ENCODE measurements at regions not wholly inside any gene's neighbourhood (a gene's known extent, or its start where the extent isn't known, plus 50 kb on each side); places are given as distances from the start of the nearest gene placed in this dataset.

- Histone ChIP-seq H3K9ac (replicated peaks; ENCODE audit: extremely low read depth, insufficient read depth, low read length) (no peak overlapping the region), H3K27me3 (ENCODE audit: control insufficient read depth in 2 of 2, insufficient read depth in 2 of 2, low read length in 2 of 2) (no peaks in the 10 kb centered on the region), H3K9me3 (replicated peaks; ENCODE audit: control insufficient read depth, insufficient read depth, low read length) (no peaks in the 10 kb centered on the region), H3K4me3 (replicated peaks in 1 of 3; ENCODE audit: insufficient read depth in 1 of 3, low read depth in 1 of 3, low read length in 3 of 3) (no peak overlapping the region), H4K20me1 (replicated peaks; ENCODE audit: control insufficient read depth, extremely low read depth, insufficient read depth, low read length) (no peaks in the 10 kb centered on the region), H3K9me1 (replicated peaks; ENCODE audit: control insufficient read depth, extremely low read depth, insufficient read depth, low read length) (no peaks in the 10 kb centered on the region), H3K4me1 (ENCODE audit: control insufficient read depth, extremely low read depth, insufficient read depth, low read length) (no peaks in the 10 kb centered on the region), H3K27ac (ENCODE audit: insufficient read depth, low read depth, low read length) (no peak overlapping the region), H2AFZ (ENCODE audit: low read depth, low read length) (no peak overlapping the region), H3K4me2 (ENCODE audit: insufficient read depth, low read length) (no peak overlapping the region), H3K36me3 (ENCODE audit: control insufficient read depth in 2 of 2, extremely low read depth in 1 of 2, insufficient read depth in 2 of 2, low read length in 2 of 2) (no peaks in the 10 kb centered on the region), H3K79me2 (ENCODE audit: control insufficient read depth, insufficient read depth, low read length) (no peaks in the 10 kb centered on the region)
- dilution Hi-C loops (cut with MboI; ENCODE audit: extremely low pct_ligation_motif_present, low sequenced_read_pairs), result no loop called here
- TF ChIP-seq POLR2AphosphoS5 (IDR thresholded peaks at IDR 0.05; ENCODE audit: insufficient read depth, low read depth, low read length) (no peak), GATA2 (IDR thresholded peaks at IDR 0.05; ENCODE audit: insufficient read depth, insufficient read length, low read depth, low read length) (no peak), MYC (IDR thresholded peaks at IDR 0.05; ENCODE audit: low read depth, low read length) (no peak), FOS (IDR thresholded peaks at IDR 0.05; ENCODE audit: borderline replicate concordance, insufficient read depth, low read length) (no peak), EZH2 (IDR thresholded peaks at IDR 0.05; ENCODE audit: borderline replicate concordance, low read depth, low read length, severe bottlenecking) (no peak), CTCF (IDR thresholded peaks at IDR 0.05; ENCODE audit: extremely low read depth in 1 of 2, insufficient read depth in 1 of 2, low read depth in 1 of 2, low read length in 2 of 2) (no peak), MAX (IDR thresholded peaks at IDR 0.05; ENCODE audit: insufficient read depth, insufficient read length) (no peak), JUN (IDR thresholded peaks at IDR 0.05; ENCODE audit: borderline replicate concordance, insufficient read depth, insufficient read length, low read depth) (no peak), POLR2A (IDR thresholded peaks at IDR 0.05; ENCODE audit: low read depth, low read length) (no peak)
- BruUV-seq (replicated peaks), result no TSS peak
- ChIA-PET POLR2A (no interaction called here), CTCF (interaction anchor here (0.8 kb wide), 1 partner anchor 13 kb away, joined by 3 read pairs; no protein-coding TSS in a partner anchor)
- FAIRE-seq (no peak), DNase-seq (ENCODE audit: low read depth, low spot score) (no peak)
- intact Hi-C loops (cut with micrococcal nuclease), result no loop called here
Observed at GRCh38 chr1:90480271-90480835, 236.7 kb downstream of the BARHL2 start.

Data from endothelial cell of umbilical vein (primary cell).